Breast epithelium (tissue), 3 donors: ENCODE measurements at regions not wholly inside any gene's neighbourhood (a gene's known extent, or its start where the extent isn't known, plus 50 kb on each side); places are given as distances from the start of the nearest gene placed in this dataset.

ENCODE experiments used
- POLR2A ChIP-seq: fragments of 450-650 bp; IDR thresholded peaks from one replicate; pipeline ENCODE4 v1.6.1; 2016; ENCODE audit warnings: antibody characterized with exemption, mild to moderate bottlenecking, moderate library complexity
- TF ChIP-seq, protein P1 (sequence below), 3 donors: fragments of 450-650 bp; IDR thresholded peaks; one replicate each; pipeline ENCODE4 v1.5.1; 2016 to 2017; ENCODE audit warnings: antibody characterized with exemption in 3 of 3, mild to moderate bottlenecking in 3 of 3, moderate library complexity in 3 of 3

DNA sequence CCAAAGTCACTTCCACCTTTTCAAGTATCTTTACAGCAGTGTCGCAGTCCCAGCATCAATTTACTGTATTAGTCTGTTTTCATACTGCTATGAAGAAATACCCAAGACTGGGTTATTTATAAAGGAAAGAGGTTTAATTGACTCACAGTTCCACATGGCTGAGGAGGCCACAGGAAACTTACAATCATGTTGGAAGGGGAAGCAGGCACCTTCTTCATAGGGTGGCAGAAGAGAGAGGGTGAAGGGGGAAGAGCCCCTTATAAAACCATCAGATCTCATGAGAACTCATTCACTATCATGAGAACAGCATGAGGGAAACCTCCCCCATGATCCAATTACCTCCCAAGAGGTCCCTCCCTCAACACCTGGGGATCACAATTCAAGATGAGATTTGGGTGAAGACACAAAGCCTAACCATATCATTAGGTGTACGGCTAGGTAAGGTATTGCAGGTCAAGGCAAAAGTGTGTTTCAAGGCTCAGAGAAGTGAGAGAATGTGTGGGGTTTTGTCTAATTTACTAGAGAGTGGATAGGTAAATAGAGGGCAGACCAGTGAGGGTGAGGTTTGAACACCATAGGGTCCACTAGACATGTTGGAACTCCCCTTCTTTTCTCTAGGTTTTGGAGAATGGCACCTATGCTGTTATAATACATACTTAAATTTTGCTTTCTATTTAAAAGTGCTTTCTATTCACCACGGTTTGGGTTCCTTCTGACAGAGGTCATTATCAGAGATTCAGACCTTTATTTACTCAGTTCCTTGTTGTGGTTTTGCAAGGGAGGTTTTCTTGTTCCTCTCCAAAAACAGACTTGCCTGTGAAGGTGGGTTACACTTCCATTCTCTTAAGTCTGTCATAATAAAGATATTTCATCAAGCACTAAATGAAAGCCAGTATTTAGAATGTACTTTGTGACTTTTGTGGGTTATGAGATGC, 186.6 kb downstream of the CPEB2 start:
- TF ChIP-seq POLR2A: no peak
- TF ChIP-seq, protein P1, sequence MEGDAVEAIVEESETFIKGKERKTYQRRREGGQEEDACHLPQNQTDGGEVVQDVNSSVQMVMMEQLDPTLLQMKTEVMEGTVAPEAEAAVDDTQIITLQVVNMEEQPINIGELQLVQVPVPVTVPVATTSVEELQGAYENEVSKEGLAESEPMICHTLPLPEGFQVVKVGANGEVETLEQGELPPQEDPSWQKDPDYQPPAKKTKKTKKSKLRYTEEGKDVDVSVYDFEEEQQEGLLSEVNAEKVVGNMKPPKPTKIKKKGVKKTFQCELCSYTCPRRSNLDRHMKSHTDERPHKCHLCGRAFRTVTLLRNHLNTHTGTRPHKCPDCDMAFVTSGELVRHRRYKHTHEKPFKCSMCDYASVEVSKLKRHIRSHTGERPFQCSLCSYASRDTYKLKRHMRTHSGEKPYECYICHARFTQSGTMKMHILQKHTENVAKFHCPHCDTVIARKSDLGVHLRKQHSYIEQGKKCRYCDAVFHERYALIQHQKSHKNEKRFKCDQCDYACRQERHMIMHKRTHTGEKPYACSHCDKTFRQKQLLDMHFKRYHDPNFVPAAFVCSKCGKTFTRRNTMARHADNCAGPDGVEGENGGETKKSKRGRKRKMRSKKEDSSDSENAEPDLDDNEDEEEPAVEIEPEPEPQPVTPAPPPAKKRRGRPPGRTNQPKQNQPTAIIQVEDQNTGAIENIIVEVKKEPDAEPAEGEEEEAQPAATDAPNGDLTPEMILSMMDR (IDR thresholded peaks at IDR 0.05): no peak
